Type B pancreatic cell (in vitro differentiated cells): ENCODE measurements at regions not wholly inside any gene's neighbourhood (a gene's known extent, or its start where the extent isn't known, plus 50 kb on each side); places are given as distances from the start of the nearest gene placed in this dataset.
"Not testable (repeated sequence)": the region's sequence is repeated elsewhere in the genome, so short reads cannot be mapped to it uniquely, and the experiment has no call there.

Source experiments
- DNase-seq: peaks from one replicate; pipeline ENCODE4 v3.0.0; 2021; ENCODE audit warnings: mixed read lengths; ENCODE audit not compliant: unreplicated experiment; ENCODE audit errors: extremely low spot score
- H3K27ac Mint-ChIP-seq: 2 replicates; pipeline ENCODE4 v1.8.0; 2021; ENCODE audit warnings: mild to moderate bottlenecking, mixed read lengths
- H3K27me3 Mint-ChIP-seq: 2 replicates; pipeline ENCODE4 v1.8.0; 2021; ENCODE audit warnings: mixed read lengths
- H3K36me3 Mint-ChIP-seq: 2 replicates; pipeline ENCODE4 v1.8.0; 2021; ENCODE audit warnings: mixed read lengths
- H3K4me1 Mint-ChIP-seq: one replicate; pipeline ENCODE4 v1.8.0; 2021; ENCODE audit warnings: mixed read lengths; ENCODE audit not compliant: unreplicated experiment
- H3K4me3 Mint-ChIP-seq: 2 replicates; pipeline ENCODE4 v1.8.0; 2021; ENCODE audit warnings: mild to moderate bottlenecking, mixed read lengths
- H3K9me3 Mint-ChIP-seq: 2 replicates; pipeline ENCODE4 v1.8.0; 2021; ENCODE audit warnings: mixed read lengths
- CTCF ChIP-seq: fragments of 200-600 bp; sonication (generic); conservative IDR thresholded peaks from 2 replicates; pipeline ENCODE4 v1.5.0; 2021; ENCODE audit warnings: antibody characterized with exemption, mild to moderate bottlenecking

GRCh38 chr2:160820691-160821090 lies 327.1 kb upstream of the RBMS1 start:
- peaks cover 4% of the 10 kb centered on the region for H3K4me1 Mint-ChIP-seq
- H3K27me3 Mint-ChIP-seq: no peaks in the 10 kb centered on the region
- no peak for TF ChIP-seq CTCF
- peaks cover 22% of the 10 kb centered on the region for H3K9me3 Mint-ChIP-seq
- no peak for DNase-seq
- H3K27ac Mint-ChIP-seq: no peak overlapping the region
- H3K4me3 Mint-ChIP-seq: no peak overlapping the region
- H3K36me3 Mint-ChIP-seq: peaks cover 9% of the 10 kb centered on the region

- DNase-seq: no peak
- no peak for TF ChIP-seq CTCF
- Mint-ChIP-seq H3K4me3 (no peak overlapping the region), H3K9me3 (peaks cover 28% of the 10 kb centered on the region), H3K36me3 (peaks cover 9% of the 10 kb centered on the region), H3K27me3 (no peaks in the 10 kb centered on the region), H3K27ac (no peak overlapping the region), H3K4me1 (no peaks in the 10 kb centered on the region)
Measured at GRCh38 chr2:160822006-160822405, 328.4 kb upstream of the RBMS1 start.

- Mint-ChIP-seq H3K36me3 (peaks cover 9% of the 10 kb centered on the region), H3K4me1 (no peaks in the 10 kb centered on the region), H3K27ac (no peak overlapping the region), H3K4me3 (no peak overlapping the region), H3K9me3 (peaks cover 33% of the 10 kb centered on the region), H3K27me3 (no peaks in the 10 kb centered on the region)
- no peak for TF ChIP-seq CTCF
- DNase-seq: no peak
Measured at GRCh38 chr2:160825433-160825832, 331.8 kb upstream of the RBMS1 start.

- H3K27me3 Mint-ChIP-seq: no peaks in the 10 kb centered on the region
- peaks cover 9% of the 10 kb centered on the region for H3K36me3 Mint-ChIP-seq
- no peaks in the 10 kb centered on the region for H3K4me1 Mint-ChIP-seq
- DNase-seq: no peak
- no peak overlapping the region for H3K27ac Mint-ChIP-seq
- H3K9me3 Mint-ChIP-seq: peaks cover 33% of the 10 kb centered on the region
- no peak overlapping the region for H3K4me3 Mint-ChIP-seq
- TF ChIP-seq CTCF: no peak
Measured at GRCh38 chr2:160826496-160826895, 332.9 kb upstream of the RBMS1 start.

- Mint-ChIP-seq H3K9me3 (peaks cover 27% of the 10 kb centered on the region), H3K4me1 (no peaks in the 10 kb centered on the region), H3K27ac (no peak overlapping the region), H3K36me3 (peaks cover 9% of the 10 kb centered on the region), H3K4me3 (no peak overlapping the region), H3K27me3 (no peaks in the 10 kb centered on the region)
- TF ChIP-seq CTCF: no peak
- DNase-seq: no peak
Measured at GRCh38 chr2:160828076-160828475, 332.2 kb upstream of the TANK start.

GRCh38 chr2:160832381-160832780 lies 327.8 kb upstream of the TANK start:
- H3K4me1 Mint-ChIP-seq: peaks cover 11% of the 10 kb centered on the region
- H3K36me3 Mint-ChIP-seq, H3K4me3 Mint-ChIP-seq, H3K27me3 Mint-ChIP-seq, H3K9me3 Mint-ChIP-seq, H3K27ac Mint-ChIP-seq, DNase-seq: not testable (repeated sequence)
